ENCODE measurements at regions not wholly inside any gene's neighbourhood (a gene's known extent, or its start where the extent isn't known, plus 50 kb on each side); places are given as distances from the start of the nearest gene placed in this dataset.
"Not testable (repeated sequence)": the region's sequence is repeated elsewhere in the genome, so short reads cannot be mapped to it uniquely, and the experiment has no call there.

DNA sequence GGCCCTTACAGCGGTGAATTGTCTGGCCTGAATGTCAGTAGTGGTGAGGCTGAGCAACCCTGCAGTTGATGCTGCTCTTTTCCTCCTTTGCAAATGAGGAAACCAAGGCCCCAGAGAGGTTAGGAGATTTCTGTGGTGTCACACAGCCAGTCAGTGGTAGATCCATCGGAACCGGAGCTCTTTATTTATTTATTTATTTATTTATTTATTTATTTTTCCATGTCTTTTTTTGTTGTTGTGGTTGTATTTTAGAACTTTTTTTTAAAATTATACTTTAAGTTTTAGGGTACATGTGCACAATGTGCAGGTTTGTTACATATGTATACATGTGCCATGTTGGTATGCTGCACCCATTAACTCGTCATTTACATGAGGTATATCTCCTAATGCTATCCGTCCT is 368.4 kb upstream of the CLINT1 start:
- H3K27me3 ChIP-seq (replicated peaks in 1 of 2; ENCODE audit: control insufficient read depth in 2 of 2, insufficient read depth in 2 of 2, low read length in 1 of 2); H4K20me1 ChIP-seq (ENCODE audit: control insufficient read depth, insufficient read depth); in situ Hi-C loops (cut with MboI); H3K4me3 ChIP-seq; H3K9ac ChIP-seq (ENCODE audit: control insufficient read depth, insufficient read depth, low read length); BruUV-seq (replicated peaks); H3K4me1 ChIP-seq (ENCODE audit: control insufficient read depth, insufficient read depth, low read length); H3K79me2 ChIP-seq (ENCODE audit: control insufficient read depth, insufficient read depth, low read length); intact Hi-C loops (cut with micrococcal nuclease; ENCODE audit: unreplicated experiment); H3K9me3 ChIP-seq (replicated peaks; ENCODE audit: control insufficient read depth, insufficient read depth, low read length); H3K27ac ChIP-seq (ENCODE audit: control insufficient read depth, insufficient read depth); FAIRE-seq; DNase-seq (ENCODE audit: low read depth, low spot score); POLR2A ChIA-PET; ATAC-seq; H2AFZ ChIP-seq (ENCODE audit: control insufficient read depth, low read depth, low read length); H3K36me3 ChIP-seq (ENCODE audit: control insufficient read depth in 2 of 2, insufficient read depth in 2 of 2, low read length in 1 of 2); CTCF ChIA-PET; H3K4me2 ChIP-seq (ENCODE audit: control insufficient read depth, insufficient read depth): not testable (repeated sequence)
- RAD21 ChIA-PET (ENCODE audit: unreplicated experiment): interaction anchor here (1.0 kb wide), 1 partner anchor 174 kb away, joined by 3 read pairs; no protein-coding TSS in a partner anchor
- 39% methylated on average over 5 of the region's 5 CpGs for WGBS (ENCODE audit: insufficient coverage, insufficient replicate concordance, low lambda C conversion rate, missing lambda C conversion rate)
- SMC1A ChIA-PET (ENCODE audit: uncharacterized antibody, unreplicated experiment): interaction anchor here (1.2 to 1.4 kb wide), 2 partner anchors 52 to 880 kb away, joined by 3 read pairs; no protein-coding TSS in a partner anchor

DNA sequence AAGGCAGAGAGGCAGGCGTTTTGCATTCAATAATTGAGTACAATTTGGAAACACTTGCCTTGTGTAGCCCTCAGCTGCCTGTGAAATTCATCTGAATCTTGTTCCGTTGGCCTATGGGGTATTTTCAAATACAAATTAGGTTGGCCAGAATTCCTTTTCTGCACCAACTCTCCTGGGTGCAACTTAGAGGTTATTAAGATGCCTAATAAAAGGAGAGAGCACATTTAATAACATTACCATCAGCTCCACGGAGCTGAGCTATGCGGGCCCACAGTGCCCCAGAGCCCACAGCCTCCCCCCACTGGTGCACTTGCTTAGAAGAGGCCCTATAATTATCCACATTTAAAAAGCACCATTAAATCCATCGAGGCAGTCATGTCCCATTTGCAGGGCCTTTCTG is 367.6 kb upstream of the CLINT1 start:
- TF ChIP-seq SMC3 (IDR thresholded peaks at IDR 0.05; ENCODE audit: borderline replicate concordance, low read length): no peak
- 42% methylated on average over 5 of the region's 5 CpGs for WGBS (ENCODE audit: insufficient coverage, insufficient replicate concordance, low lambda C conversion rate, missing lambda C conversion rate)
- Histone ChIP-seq H3K36me3 (ENCODE audit: control insufficient read depth in 2 of 2, insufficient read depth in 2 of 2, low read length in 1 of 2) (no peaks in the 10 kb centered on the region), H3K4me3 (no peak overlapping the region), H3K27ac (ENCODE audit: control insufficient read depth, insufficient read depth) (no peak overlapping the region), H3K27me3 (replicated peaks in 1 of 2; ENCODE audit: control insufficient read depth in 2 of 2, insufficient read depth in 2 of 2, low read length in 1 of 2) (no peaks in the 10 kb centered on the region), H3K79me2 (ENCODE audit: control insufficient read depth, insufficient read depth, low read length) (no peaks in the 10 kb centered on the region), H3K4me2 (ENCODE audit: control insufficient read depth, insufficient read depth) (no peak overlapping the region), H3K4me1 (ENCODE audit: control insufficient read depth, insufficient read depth, low read length) (no peaks in the 10 kb centered on the region), H2AFZ (ENCODE audit: control insufficient read depth, low read depth, low read length) (no peak overlapping the region), H4K20me1 (ENCODE audit: control insufficient read depth, insufficient read depth) (no peaks in the 10 kb centered on the region), H3K9ac (ENCODE audit: control insufficient read depth, insufficient read depth, low read length) (no peak overlapping the region), H3K9me3 (replicated peaks; ENCODE audit: control insufficient read depth, insufficient read depth, low read length) (no peaks in the 10 kb centered on the region)
- BruUV-seq (replicated peaks): no TSS peak
- ChIA-PET CTCF (interaction anchor here (0.7 kb wide), 1 partner anchor 151 kb away, joined by 3 read pairs; no protein-coding TSS in a partner anchor), RAD21 (ENCODE audit: unreplicated experiment) (no interaction called here), SMC1A (ENCODE audit: uncharacterized antibody, unreplicated experiment) (interaction anchor here (1.2 kb wide), 1 partner anchor 881 kb away, joined by 3 read pairs; no protein-coding TSS in a partner anchor), POLR2A (no interaction called here)
- intact Hi-C loops (cut with micrococcal nuclease; ENCODE audit: unreplicated experiment) (no loop called here), in situ Hi-C loops (cut with MboI) (no loop called here)
- no peak for ATAC-seq
- no peak for FAIRE-seq
- DNase-seq (ENCODE audit: low read depth, low spot score): no peak
